Inferior parietal cortex (tissue), 1 donor: ENCODE measurements at regions not wholly inside any gene's neighbourhood (a gene's known extent, or its start where the extent isn't known, plus 50 kb on each side); places are given as distances from the start of the nearest gene placed in this dataset.
"Not testable (repeated sequence)": the region's sequence is repeated elsewhere in the genome, so short reads cannot be mapped to it uniquely, and the experiment has no call there.

Experiments used
- DNase-seq: peaks from one replicate; pipeline ENCODE4 v3.0.0-alpha.2; 2016; ENCODE audit errors: extremely low spot score

DNA sequence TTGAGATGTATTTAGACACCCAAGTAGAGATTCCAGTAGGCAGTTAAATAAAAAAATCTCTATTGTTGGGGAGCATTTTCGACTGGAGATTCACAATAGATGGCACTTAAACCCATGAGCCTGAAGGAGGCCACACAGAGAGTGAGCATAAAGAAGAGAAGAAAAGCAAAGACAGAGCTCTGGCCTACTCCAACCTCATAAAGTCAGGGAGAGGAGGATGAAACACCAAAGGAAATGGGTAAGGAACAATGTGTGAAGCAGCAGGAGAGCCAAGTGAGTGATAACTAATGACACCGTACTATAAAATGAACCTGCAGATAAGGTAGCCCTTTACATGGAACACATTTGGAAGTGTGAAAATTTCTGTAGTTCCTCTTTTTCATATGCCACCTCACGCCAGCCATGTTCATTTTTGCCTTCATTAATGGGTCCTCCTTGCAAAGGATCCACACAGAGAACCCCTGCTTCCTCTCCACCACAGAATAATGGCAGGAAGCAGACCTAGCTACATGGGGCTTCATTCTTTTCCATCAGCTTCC lies 150.0 kb upstream of the SYT10 start:
- DNase-seq: no peak

GRCh38 chr12:33593753-33594152 lies 154.1 kb upstream of the SYT10 start:
- no peak for DNase-seq

GRCh38 chr12:33596061-33596460 lies 156.4 kb upstream of the SYT10 start:
- no peak for DNase-seq

GRCh38 chr12:33596814-33597213 lies 157.2 kb upstream of the SYT10 start:
- no peak for DNase-seq

GRCh38 chr12:33602515-33602914 lies 162.9 kb upstream of the SYT10 start:
- peak; percentile 31 for DNase-seq

- DNase-seq: peak; percentile 19
Observed at GRCh38 chr12:33605757-33606156, 166.1 kb upstream of the SYT10 start.

DNA sequence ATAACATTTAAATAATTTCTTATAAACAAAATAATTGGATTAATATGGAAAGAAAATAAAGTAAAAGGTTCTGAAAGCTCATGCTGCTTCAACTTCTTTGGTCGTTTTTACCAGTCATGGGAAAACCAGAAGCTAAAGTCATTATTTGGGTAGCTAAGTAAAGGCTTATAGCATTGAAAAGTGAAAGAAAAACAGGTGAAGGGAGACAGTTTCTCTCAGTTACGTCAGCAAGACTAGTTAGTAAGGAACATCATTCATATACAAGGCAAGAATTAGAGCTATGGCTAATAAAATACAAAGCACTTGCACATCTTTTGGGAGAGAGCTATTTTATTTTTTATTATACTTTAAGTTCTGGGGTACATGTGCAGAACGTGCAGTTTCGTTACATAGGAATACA lies 170.3 kb upstream of the SYT10 start:
- no peak for DNase-seq

DNA sequence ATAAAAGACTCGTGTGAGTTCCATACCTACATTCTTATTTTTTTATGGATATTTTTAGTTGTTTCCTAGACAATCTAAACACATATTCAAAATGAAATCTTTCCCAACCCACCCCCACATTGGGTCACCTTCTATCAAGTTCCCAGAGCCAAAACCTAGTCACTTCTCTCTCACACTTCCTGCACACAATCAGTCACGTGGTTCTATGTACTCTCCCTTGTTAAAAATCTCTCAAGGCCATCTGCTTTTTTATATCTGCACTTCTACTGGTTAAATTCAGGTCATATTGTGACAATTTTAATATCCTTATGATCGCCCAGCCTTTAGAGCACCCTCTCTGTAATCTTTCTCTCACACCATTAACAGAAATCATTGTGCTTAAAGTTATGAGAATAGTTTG lies 175.0 kb upstream of the SYT10 start:
- DNase-seq: no peak

- no peak for DNase-seq
Observed at GRCh38 chr12:33617218-33617617, 177.6 kb upstream of the SYT10 start.

DNA sequence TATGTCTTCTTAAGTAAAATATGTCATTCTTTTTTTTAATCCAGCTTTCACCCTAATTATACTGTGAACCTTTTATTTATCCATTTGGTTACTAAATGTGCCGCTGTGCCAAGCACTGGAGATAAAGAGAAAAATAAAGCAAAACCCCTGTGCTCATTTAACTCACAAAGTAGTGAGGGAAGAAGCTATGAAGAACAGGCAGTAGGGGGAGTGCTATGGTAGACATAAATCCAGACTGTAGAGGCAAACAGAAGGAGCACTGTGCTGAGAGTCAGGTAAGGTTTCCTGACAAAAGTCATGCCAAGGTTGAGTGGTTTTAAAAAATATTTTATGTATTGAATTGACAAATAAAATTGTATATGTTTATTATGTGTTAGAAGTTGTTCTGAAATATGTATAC lies 188.5 kb upstream of the SYT10 start:
- DNase-seq: no peak

- no peak for DNase-seq
Observed at GRCh38 chr12:33634544-33634943, 194.9 kb upstream of the SYT10 start.

DNA sequence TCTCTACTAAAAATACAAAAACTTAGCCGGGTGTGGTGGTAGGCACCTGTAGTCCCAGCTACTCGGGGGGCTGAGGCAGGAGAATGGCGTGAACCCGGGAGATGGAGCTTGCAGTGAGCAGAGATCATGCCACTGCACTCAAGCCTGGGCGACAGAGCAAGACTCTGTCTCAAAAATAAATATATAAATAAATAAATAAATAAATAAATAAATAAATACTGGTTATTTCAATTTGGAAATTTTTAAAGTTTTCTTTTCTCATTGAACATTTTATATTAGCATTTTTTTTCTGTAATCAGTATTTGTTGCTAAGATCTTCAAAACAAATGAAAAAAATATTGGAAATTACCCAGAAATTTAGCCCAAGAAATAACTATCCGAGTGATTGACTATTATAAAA lies 197.3 kb upstream of the SYT10 start:
- DNase-seq: not testable (repeated sequence)

- DNase-seq: no peak
Observed at GRCh38 chr12:33639975-33640374, 200.4 kb upstream of the SYT10 start.

- no peak for DNase-seq
Observed at GRCh38 chr12:33649992-33650391, 210.4 kb upstream of the SYT10 start.

DNA sequence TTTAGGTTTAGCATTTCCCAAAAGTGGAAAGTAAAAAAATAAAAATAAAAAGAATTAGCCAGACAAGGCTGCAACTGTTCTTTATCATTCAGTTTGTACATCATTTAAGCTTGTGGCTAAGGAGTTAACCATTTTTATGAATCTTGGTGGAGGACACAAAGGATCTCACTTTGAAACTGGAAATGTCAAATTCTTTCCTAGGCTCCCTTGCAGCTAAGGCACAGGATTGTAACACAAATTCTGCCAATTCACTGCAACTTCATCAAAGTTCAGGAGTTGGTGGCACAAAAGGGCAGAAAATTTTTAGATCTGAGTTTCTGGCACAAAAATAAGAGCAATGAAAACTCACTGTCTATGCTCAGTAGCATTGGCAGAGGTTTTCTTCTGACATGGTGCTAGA lies 211.2 kb upstream of the SYT10 start:
- DNase-seq: no peak

DNA sequence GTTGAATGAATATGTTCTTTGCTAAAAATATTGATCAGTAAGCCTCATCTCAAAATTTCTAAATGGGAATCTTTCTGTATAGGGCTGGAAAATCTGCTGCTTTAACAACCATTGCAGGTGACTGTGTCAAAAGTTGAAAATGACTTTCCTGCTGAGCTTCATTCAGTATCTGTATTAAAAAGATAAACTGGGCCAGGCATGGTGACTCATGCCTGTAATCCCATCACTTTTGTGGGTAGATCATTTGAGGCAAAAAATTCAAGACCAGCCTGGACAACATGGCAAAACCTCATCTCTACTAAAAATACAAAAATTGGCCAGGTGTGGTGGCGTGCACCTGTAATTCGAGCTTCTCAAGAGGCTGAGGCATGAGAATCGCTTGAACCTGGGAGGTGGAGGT lies 213.7 kb upstream of the SYT10 start:
- no peak for DNase-seq

GRCh38 chr12:33654313-33654712 lies 214.7 kb upstream of the SYT10 start:
- no peak for DNase-seq

DNA sequence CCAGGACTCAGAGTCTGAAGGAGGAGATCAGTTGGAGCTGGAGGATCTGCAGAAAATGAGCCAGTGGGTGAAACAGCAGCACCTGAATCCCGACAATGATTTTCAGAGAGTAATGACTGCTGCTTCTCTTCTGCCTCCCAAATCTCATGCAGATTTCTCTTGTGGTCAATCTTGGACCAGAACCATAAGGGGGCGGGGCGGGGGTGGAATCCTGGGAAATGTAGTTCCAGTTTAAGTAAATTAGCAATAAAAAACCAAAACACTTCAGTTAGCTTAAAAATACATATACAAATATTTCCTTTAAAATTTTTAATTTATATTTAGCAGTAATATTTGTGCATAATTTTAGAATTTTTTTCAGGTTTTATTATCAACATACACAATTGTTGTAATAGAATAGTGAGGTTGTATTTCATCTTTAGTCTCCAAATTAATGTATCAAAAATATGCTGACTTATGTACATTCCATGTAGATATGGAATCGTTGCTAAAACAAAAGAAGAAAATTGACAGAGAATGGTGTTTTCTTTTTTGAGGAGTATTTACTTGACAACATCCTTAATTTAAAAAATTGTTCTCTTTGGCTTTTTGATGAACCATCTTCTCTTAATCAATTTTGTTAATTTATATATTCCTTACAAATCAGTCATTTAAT lies 223.5 kb upstream of the SYT10 start:
- DNase-seq: no peak

- no peak for DNase-seq
Observed at GRCh38 chr12:33669349-33669748, 229.7 kb upstream of the SYT10 start.

DNA sequence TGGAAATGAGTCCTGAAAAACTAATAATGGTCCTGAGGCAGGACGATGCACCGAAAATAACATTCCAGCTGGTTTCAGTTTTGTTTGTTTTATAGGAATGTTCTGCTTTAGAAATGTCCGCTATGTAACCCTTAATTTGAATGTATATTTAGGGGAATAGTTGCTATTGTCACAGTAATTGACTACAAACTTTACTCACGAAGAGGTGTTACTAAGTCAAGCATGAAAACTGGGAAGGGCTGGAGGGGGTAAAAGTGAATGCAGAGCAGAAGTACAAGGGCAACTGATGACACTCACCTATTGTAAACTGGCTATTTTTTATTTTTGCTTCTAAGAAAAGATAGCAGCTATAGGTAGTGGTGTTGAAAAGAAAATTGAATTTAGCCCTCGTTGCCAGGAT lies 230.7 kb upstream of the SYT10 start:
- no peak for DNase-seq

DNA sequence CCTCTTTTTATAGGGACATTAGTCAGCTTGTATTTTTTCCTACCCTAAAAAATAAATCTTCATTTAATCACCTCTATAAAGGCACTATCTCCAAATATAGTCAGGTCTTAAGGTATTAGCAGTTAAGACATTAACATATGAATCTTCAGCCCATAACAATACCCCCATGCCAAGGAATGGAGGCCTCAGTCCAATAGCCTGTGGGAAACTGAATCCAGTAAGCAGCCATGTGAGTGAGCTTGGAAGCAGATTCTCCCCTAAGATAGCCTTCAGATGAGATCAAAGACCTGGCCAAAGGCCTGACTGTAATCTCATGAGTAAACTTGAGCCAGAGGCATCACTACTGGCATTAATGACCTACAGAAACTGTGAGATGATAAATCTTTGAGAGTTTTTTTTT lies 232.1 kb upstream of the SYT10 start:
- no peak for DNase-seq

GRCh38 chr12:33672836-33673577 lies 233.4 kb upstream of the SYT10 start:
- DNase-seq: no peak

- DNase-seq: no peak
Observed at GRCh38 chr12:33676866-33677265, 237.2 kb upstream of the SYT10 start.
